MCF 10A (cell line): ENCODE measurements at regions not wholly inside any gene's neighbourhood (a gene's known extent, or its start where the extent isn't known, plus 50 kb on each side); places are given as distances from the start of the nearest gene placed in this dataset.

Experiments used
- BruUV-seq: library from RNA; stranded (reverse); fragments of 400-500 nt; replicated peaks from 2 replicates; lab custom pipeline; 2021; lab: Mats Ljungman, UMichigan
- CTCF ChIA-PET: fragments of 300-600 bp; sonication (Branson Sonifier 250); formaldehyde crosslinking; extraction: SDS; loops from one replicate; lab custom pipeline; 2021; ENCODE audit warnings: antibody characterized with exemption, inconsistent platforms; lab: Yijun Ruan, JAX
- POLR2A ChIA-PET: fragments of 300-600, 350-650 bp; sonication (Branson Sonifier 250); formaldehyde crosslinking; extraction: SDS; loops from one replicate; lab custom pipeline; 2020; ENCODE audit warnings: antibody characterized with exemption, inconsistent platforms; lab: Yijun Ruan, JAX
- DNase-seq: peaks from one replicate; pipeline ENCODE4 v3.0.0-alpha.2; 2018; ENCODE audit not compliant: unreplicated experiment
- H3K27ac Mint-ChIP-seq: one replicate; pipeline ENCODE4 v1.8.0; 2022; ENCODE audit warnings: mild to moderate bottlenecking, low read depth, mixed read lengths; ENCODE audit not compliant: unreplicated experiment
- H3K27me3 Mint-ChIP-seq: one replicate; pipeline ENCODE4 v1.8.0; 2022; ENCODE audit warnings: mixed read lengths; ENCODE audit not compliant: insufficient read depth, unreplicated experiment
- H3K36me3 Mint-ChIP-seq: one replicate; pipeline ENCODE4 v1.8.0; 2022; ENCODE audit warnings: mild to moderate bottlenecking, moderate library complexity, mixed read lengths; ENCODE audit not compliant: insufficient read depth, unreplicated experiment
- H3K4me1 Mint-ChIP-seq: one replicate; pipeline ENCODE4 v1.8.0; 2022; ENCODE audit warnings: mixed read lengths; ENCODE audit not compliant: insufficient read depth, unreplicated experiment
- H3K4me3 Mint-ChIP-seq: one replicate; pipeline ENCODE4 v1.8.0; 2022; ENCODE audit warnings: mild to moderate bottlenecking, moderate library complexity, mixed read lengths; ENCODE audit not compliant: unreplicated experiment
- H3K9me3 Mint-ChIP-seq: one replicate; pipeline ENCODE4 v1.8.0; 2022; ENCODE audit warnings: mixed read lengths; ENCODE audit not compliant: unreplicated experiment
- CTCF ChIP-seq: fragments of 200-600 bp; IDR thresholded peaks from one replicate; pipeline ENCODE4 v1.8.0; 2022; ENCODE audit warnings: antibody characterized with exemption, mild to moderate bottlenecking; ENCODE audit not compliant: unreplicated experiment
- intact Hi-C: fragments of 100-400 bp; cut with micrococcal nuclease; formaldehyde crosslinking; loops from 2 replicates; pipeline ENCODE4 v1.14.1; 2022

DNA sequence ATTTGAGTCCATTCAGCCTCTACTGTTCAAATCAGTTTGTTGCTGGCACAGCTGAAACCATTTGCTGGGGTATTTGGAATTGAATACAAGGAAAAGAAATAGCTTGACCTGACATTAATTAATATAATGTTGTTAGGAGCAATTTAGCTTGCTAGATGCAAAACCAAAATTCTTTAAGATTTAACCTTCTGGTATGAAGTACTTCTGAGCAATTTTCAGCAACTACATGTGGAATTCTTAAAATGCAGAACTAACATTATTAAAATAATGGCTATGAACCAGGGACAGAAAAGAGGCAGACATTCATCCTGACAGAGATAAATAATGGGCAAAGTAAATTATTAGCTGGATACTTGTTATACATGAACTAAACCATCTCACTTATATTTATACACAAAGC, 160.0 kb upstream of the MIR17HG start:
- Mint-ChIP-seq H3K27ac (no peak overlapping the region), H3K9me3 (no peaks in the 10 kb centered on the region), H3K4me1 (no peaks in the 10 kb centered on the region), H3K4me3 (no peak overlapping the region), H3K27me3 (peaks cover 77% of the 10 kb centered on the region), H3K36me3 (no peaks in the 10 kb centered on the region)
- no peak for DNase-seq
- CTCF ChIA-PET, result interaction anchor here (0.5 to 1.2 kb wide), 2 partner anchors 53 to 1257 kb away, joined by 3 read pairs; no protein-coding TSS in a partner anchor
- no TSS peak for BruUV-seq
- intact Hi-C loops, result no loop called here
- POLR2A ChIA-PET, result no interaction called here
- TF ChIP-seq CTCF, result no peak

- no peak overlapping the region for H3K4me3 Mint-ChIP-seq
- no peak for DNase-seq
- BruUV-seq, result no TSS peak
- H3K27ac Mint-ChIP-seq, result no peak overlapping the region
- H3K36me3 Mint-ChIP-seq, result no peaks in the 10 kb centered on the region
- H3K4me1 Mint-ChIP-seq, result no peaks in the 10 kb centered on the region
- intact Hi-C loops, result no loop called here
- no peaks in the 10 kb centered on the region for H3K9me3 Mint-ChIP-seq
- TF ChIP-seq CTCF, result no peak
- H3K27me3 Mint-ChIP-seq, result peaks cover 74% of the 10 kb centered on the region
- POLR2A ChIA-PET, result no interaction called here
- CTCF ChIA-PET, result interaction anchor here (0.6 to 1.0 kb wide), 3 partner anchors 12 to 171 kb away, joined by 3 to 5 read pairs (median 3); no protein-coding TSS in a partner anchor
These were observed 158.0 kb upstream of the MIR17HG start for GRCh38 chr13:91189506-91189905.

GRCh38 chr13:91193358-91193757, 154.1 kb upstream of the MIR17HG start:
- Mint-ChIP-seq H3K27me3 (peaks cover 80% of the 10 kb centered on the region), H3K4me3 (no peak overlapping the region), H3K9me3 (no peaks in the 10 kb centered on the region), H3K27ac (no peak overlapping the region), H3K4me1 (no peaks in the 10 kb centered on the region), H3K36me3 (no peaks in the 10 kb centered on the region)
- intact Hi-C loops, result no loop called here
- no peak for TF ChIP-seq CTCF
- DNase-seq, result no peak
- ChIA-PET POLR2A (no interaction called here), CTCF (interaction anchor here (0.7 kb wide), 1 partner anchor 29 kb away, joined by 4 read pairs; no protein-coding TSS in a partner anchor)
- no TSS peak for BruUV-seq

DNA sequence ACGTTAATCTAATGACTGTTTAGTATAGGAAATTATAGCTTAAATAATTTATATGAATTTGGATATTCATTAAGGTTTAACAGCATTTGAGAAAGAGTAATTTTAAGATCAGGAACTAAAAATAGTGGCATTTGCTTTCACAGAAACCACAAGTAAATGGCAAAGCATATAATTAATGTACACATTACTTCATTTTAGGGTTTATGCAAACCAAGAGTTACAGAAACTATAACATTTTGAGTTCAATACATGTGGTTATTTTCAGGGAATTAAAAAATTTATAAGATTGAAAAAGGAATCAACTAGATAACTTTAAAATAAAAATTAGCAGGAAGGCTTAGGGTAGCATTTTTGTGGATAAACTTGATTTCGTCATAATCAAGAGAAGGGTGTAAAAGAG, 151.7 kb upstream of the MIR17HG start:
- H3K4me1 Mint-ChIP-seq, result no peaks in the 10 kb centered on the region
- no TSS peak for BruUV-seq
- POLR2A ChIA-PET, result no interaction called here
- H3K27ac Mint-ChIP-seq, result no peak overlapping the region
- H3K36me3 Mint-ChIP-seq, result no peaks in the 10 kb centered on the region
- no peak for TF ChIP-seq CTCF
- intact Hi-C loops, result no loop called here
- CTCF ChIA-PET, result no interaction called here
- no peaks in the 10 kb centered on the region for H3K9me3 Mint-ChIP-seq
- peaks cover 66% of the 10 kb centered on the region for H3K27me3 Mint-ChIP-seq
- H3K4me3 Mint-ChIP-seq, result no peak overlapping the region
- DNase-seq, result no peak
